WTC11 (cell line): ENCODE measurements at regions not wholly inside any gene's neighbourhood (a gene's known extent, or its start where the extent isn't known, plus 50 kb on each side); places are given as distances from the start of the nearest gene placed in this dataset.

ENCODE experiments used
- ATAC-seq: fragments of 200-7000 bp; cut with Tn5 transposase; 2 replicates; pipeline ENCODE4 v1.10.0; 2021; ENCODE audit warnings: mild to moderate bottlenecking, moderate library complexity
- CTCF ChIA-PET: fragments of 300-600 bp; sonication (Branson Sonifier 250); formaldehyde crosslinking; loops from one replicate; lab custom pipeline; 2021; ENCODE audit warnings: antibody characterized with exemption; lab: Charles Lee
- POLR2A ChIA-PET: fragments of 350-600 bp; sonication (Branson Sonifier 250); formaldehyde crosslinking; loops from one replicate; lab custom pipeline; 2021; ENCODE audit warnings: antibody characterized with exemption; lab: Charles Lee
- DNase-seq: peaks from one replicate; pipeline ENCODE4 v3.0.0; 2021; ENCODE audit warnings: low spot score
- H3K27ac Mint-ChIP-seq: 2 replicates; pipeline ENCODE4 v1.8.0; 2021; ENCODE audit warnings: mixed read lengths
- H3K27me3 Mint-ChIP-seq: 2 replicates; pipeline ENCODE4 v1.8.0; 2021; ENCODE audit warnings: low read depth, mild to moderate bottlenecking, moderate library complexity, mixed read lengths
- H3K36me3 Mint-ChIP-seq: 2 replicates; pipeline ENCODE4 v1.8.0; 2021; ENCODE audit warnings: mixed read lengths
- H3K4me1 Mint-ChIP-seq: 2 replicates; pipeline ENCODE4 v1.8.0; 2022; ENCODE audit warnings: mixed read lengths
- H3K4me3 Mint-ChIP-seq: 2 replicates; pipeline ENCODE4 v1.8.0; 2021; ENCODE audit warnings: mild to moderate bottlenecking, moderate library complexity, mixed read lengths
- H3K9me3 Mint-ChIP-seq: 2 replicates; pipeline ENCODE4 v1.8.0; 2021; ENCODE audit warnings: mixed read lengths
- AFF4 ChIP-seq: sonication (generic); formaldehyde crosslinking; IDR thresholded peaks from 2 replicates; pipeline ENCODE4 v1.8.1; 2023; ENCODE audit warnings: mild to moderate bottlenecking, missing genetic modification reagents, borderline replicate concordance
- ATF1 ChIP-seq: sonication (generic); formaldehyde crosslinking; IDR thresholded peaks from 2 replicates; pipeline ENCODE4 v1.8.1; 2023; ENCODE audit warnings: mild to moderate bottlenecking, moderate library complexity, missing genetic modification reagents
- E2F4 ChIP-seq: sonication (generic); formaldehyde crosslinking; IDR thresholded peaks from 2 replicates; pipeline ENCODE4 v1.8.1; 2022; ENCODE audit warnings: low read depth, mild to moderate bottlenecking, moderate library complexity, missing genetic modification reagents, borderline replicate concordance
- GRHL2 ChIP-seq: fragments of 250-450 bp; sonication (Bioruptor Pico); IDR thresholded peaks from 2 replicates; pipeline ENCODE4 v1.8.0; 2022; ENCODE audit warnings: mild to moderate bottlenecking, moderate library complexity; ENCODE audit not compliant: insufficient replicate concordance, severe bottlenecking
- HMGA2 ChIP-seq: fragments of 250-450 bp; sonication (Bioruptor Pico); IDR thresholded peaks from 2 replicates; pipeline ENCODE4 v1.4.0; 2021; ENCODE audit warnings: mild to moderate bottlenecking, moderate library complexity
- HMGXB4 ChIP-seq: sonication (generic); formaldehyde crosslinking; IDR thresholded peaks from 2 replicates; pipeline ENCODE4 v1.8.1; 2023; ENCODE audit warnings: mild to moderate bottlenecking, moderate library complexity, missing genetic modification reagents
- MYBL2 ChIP-seq: sonication (generic); formaldehyde crosslinking; IDR thresholded peaks from 2 replicates; pipeline ENCODE4 v1.8.1; 2023; ENCODE audit warnings: mild to moderate bottlenecking, moderate library complexity, missing genetic modification reagents
- NFATC4 ChIP-seq: fragments of 250-450 bp; sonication (Bioruptor Pico); IDR thresholded peaks from 2 replicates; pipeline ENCODE4 v1.9.0; 2021; ENCODE audit warnings: mild to moderate bottlenecking
- NFE2L1 ChIP-seq: sonication (generic); formaldehyde crosslinking; IDR thresholded peaks from 2 replicates; pipeline ENCODE4 v1.8.1; 2023; ENCODE audit warnings: missing genetic modification reagents
- PRRX2 ChIP-seq: fragments of 250-450 bp; sonication (Bioruptor Pico); IDR thresholded peaks from 2 replicates; pipeline ENCODE4 v1.8.0; 2021; ENCODE audit warnings: mild to moderate bottlenecking
- TEAD4 ChIP-seq: sonication (generic); formaldehyde crosslinking; IDR thresholded peaks from 2 replicates; pipeline ENCODE4 v1.8.0; 2022; ENCODE audit warnings: mild to moderate bottlenecking, missing genetic modification reagents
- ZNF423 ChIP-seq: fragments of 250-450 bp; sonication (Bioruptor Pico); IDR thresholded peaks from 2 replicates; pipeline ENCODE4 v2.1.2; 2022; ENCODE audit warnings: mild to moderate bottlenecking, moderate library complexity
- TF ChIP-seq, protein P1 (sequence below): fragments of 250-450 bp; sonication (Bioruptor Pico); IDR thresholded peaks from 2 replicates; pipeline ENCODE4 v1.9.0; 2021; ENCODE audit warnings: moderate library complexity, mild to moderate bottlenecking, inconsistent platforms, borderline replicate concordance
- TF ChIP-seq, protein P2 (sequence below): sonication (generic); formaldehyde crosslinking; IDR thresholded peaks from 2 replicates; pipeline ENCODE4 v1.8.1; 2022; ENCODE audit warnings: mild to moderate bottlenecking, missing genetic modification reagents, moderate library complexity, borderline replicate concordance

- ATAC-seq: no peak
- CTCF ChIA-PET: interaction anchor here (1.0 to 1.4 kb wide), 2 partner anchors 9 to 11 kb away, joined by 3 to 6 read pairs; no protein-coding TSS in a partner anchor
- no peak overlapping the region for H3K4me3 Mint-ChIP-seq
- no peak overlapping the region for H3K27ac Mint-ChIP-seq
- DNase-seq: no peak
- POLR2A ChIA-PET: no interaction called here
- peaks cover 3% of the 10 kb centered on the region for H3K4me1 Mint-ChIP-seq
- H3K9me3 Mint-ChIP-seq: no peaks in the 10 kb centered on the region
- TF ChIP-seq HMGXB4 (CRISPR knock-in tag): no peak
- TF ChIP-seq, protein P1, sequence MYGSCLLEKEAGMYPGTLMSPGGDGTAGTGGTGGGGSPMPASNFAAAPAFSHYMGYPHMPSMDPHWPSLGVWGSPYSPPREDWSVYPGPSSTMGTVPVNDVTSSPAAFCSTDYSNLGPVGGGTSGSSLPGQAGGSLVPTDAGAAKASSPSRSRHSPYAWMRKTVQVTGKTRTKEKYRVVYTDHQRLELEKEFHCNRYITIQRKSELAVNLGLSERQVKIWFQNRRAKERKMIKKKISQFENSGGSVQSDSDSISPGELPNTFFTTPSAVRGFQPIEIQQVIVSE (CRISPR knock-in tag): no peak
- TF ChIP-seq AFF4 (CRISPR knock-in tag): no peak
- TF ChIP-seq TEAD4 (CRISPR knock-in tag): no peak
- TF ChIP-seq HMGA2 (CRISPR knock-in tag): no peak
- no peak for TF ChIP-seq PRRX2 (CRISPR knock-in tag)
- no peak for TF ChIP-seq MYBL2 (CRISPR knock-in tag)
- no peak for TF ChIP-seq E2F4
- no peak for TF ChIP-seq GRHL2 (CRISPR knock-in tag)
- TF ChIP-seq, protein P2, sequence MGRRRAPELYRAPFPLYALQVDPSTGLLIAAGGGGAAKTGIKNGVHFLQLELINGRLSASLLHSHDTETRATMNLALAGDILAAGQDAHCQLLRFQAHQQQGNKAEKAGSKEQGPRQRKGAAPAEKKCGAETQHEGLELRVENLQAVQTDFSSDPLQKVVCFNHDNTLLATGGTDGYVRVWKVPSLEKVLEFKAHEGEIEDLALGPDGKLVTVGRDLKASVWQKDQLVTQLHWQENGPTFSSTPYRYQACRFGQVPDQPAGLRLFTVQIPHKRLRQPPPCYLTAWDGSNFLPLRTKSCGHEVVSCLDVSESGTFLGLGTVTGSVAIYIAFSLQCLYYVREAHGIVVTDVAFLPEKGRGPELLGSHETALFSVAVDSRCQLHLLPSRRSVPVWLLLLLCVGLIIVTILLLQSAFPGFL (CRISPR knock-in tag): no peak
- H3K36me3 Mint-ChIP-seq: no peaks in the 10 kb centered on the region
- H3K27me3 Mint-ChIP-seq: peaks cover 7% of the 10 kb centered on the region
These were observed 380.9 kb downstream of the GATA3 start for GRCh38 chr10:8435186-8436055.

- ChIA-PET POLR2A (no interaction called here), CTCF (no interaction called here)
- no peaks in the 10 kb centered on the region for H3K4me1 Mint-ChIP-seq
- peaks cover 13% of the 10 kb centered on the region for H3K27me3 Mint-ChIP-seq
- DNase-seq: no peak
- no peaks in the 10 kb centered on the region for H3K36me3 Mint-ChIP-seq
- no peak overlapping the region for H3K27ac Mint-ChIP-seq
- H3K4me3 Mint-ChIP-seq: no peak overlapping the region
- H3K9me3 Mint-ChIP-seq: no peaks in the 10 kb centered on the region
- ATAC-seq: no peak
- TF ChIP-seq NFE2L1 (no peak), NFATC4 (CRISPR knock-in tag) (no peak)
These were observed 383.4 kb downstream of the GATA3 start for GRCh38 chr10:8437896-8438295.

DNA sequence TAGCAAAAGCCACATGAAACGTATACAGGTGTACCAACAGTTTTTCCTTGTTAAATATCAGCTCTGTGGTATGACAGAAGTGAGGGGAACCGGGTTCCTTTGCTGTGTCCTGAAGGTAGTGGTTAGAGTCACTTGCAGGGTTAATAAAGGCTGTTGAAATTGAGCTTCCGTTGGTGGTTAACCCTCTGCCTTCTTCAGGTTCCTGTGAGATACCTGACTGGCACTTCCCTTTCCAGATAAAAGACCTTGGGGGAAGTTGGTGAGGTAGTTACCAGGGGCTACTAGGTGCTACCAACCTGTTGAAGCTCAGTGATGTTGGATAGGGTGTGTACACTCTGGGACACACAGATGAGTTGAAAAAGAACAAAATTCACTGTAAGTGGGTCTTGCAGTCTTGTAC, 384.1 kb downstream of the GATA3 start:
- no peak overlapping the region for H3K27ac Mint-ChIP-seq
- no peaks in the 10 kb centered on the region for H3K36me3 Mint-ChIP-seq
- H3K4me3 Mint-ChIP-seq: no peak overlapping the region
- no peaks in the 10 kb centered on the region for H3K4me1 Mint-ChIP-seq
- CTCF ChIA-PET: no interaction called here
- TF ChIP-seq ZNF423 (CRISPR knock-in tag): no peak
- TF ChIP-seq ATF1 (CRISPR knock-in tag): no peak
- TF ChIP-seq, all 79 proteins: peak for 0
- DNase-seq (no peak), ATAC-seq (no peak)
- Mint-ChIP-seq H3K27me3 (peaks cover 13% of the 10 kb centered on the region), H3K9me3 (no peaks in the 10 kb centered on the region)
- POLR2A ChIA-PET: no interaction called here
